ENCODE measurements at regions not wholly inside any gene's neighbourhood (a gene's known extent, or its start where the extent isn't known, plus 50 kb on each side); places are given as distances from the start of the nearest gene placed in this dataset.

GRCh38 chr9:105950448-105950847 is 256.1 kb downstream of the TMEM38B start:
- no CpG with 5 or more reads among the region's 2 CpGs for WGBS (ENCODE audit: extremely low coverage, insufficient read length, low lambda C conversion rate)
- no peak overlapping the region for H3K4me3 Mint-ChIP-seq

More at GRCh38 chr9:105950448-105950847, 256.1 kb downstream of the TMEM38B start:
- Histone ChIP-seq H3K9me3 (ENCODE audit: control insufficient read depth, low read depth, low read length) (no peaks in the 10 kb centered on the region), H3K27ac (ENCODE audit: insufficient read length, low read depth, low read length) (no peak overlapping the region), H2BK5ac (ENCODE audit: insufficient read length, low read length) (no peak overlapping the region), H3K23ac (ENCODE audit: insufficient read length, low read depth, low read length) (no peak overlapping the region), H2BK15ac (ENCODE audit: low read depth, low read length) (no peak overlapping the region), H2AK5ac (ENCODE audit: insufficient read length, low read length) (no peak overlapping the region), H2BK20ac (ENCODE audit: low read depth, low read length, poor library complexity, severe bottlenecking) (no peak overlapping the region), H3K4me2 (ENCODE audit: insufficient read depth, insufficient read length, low read length) (no peak overlapping the region), H3K18ac (ENCODE audit: insufficient read length, low read depth, low read length) (no peak overlapping the region), H4K91ac (ENCODE audit: insufficient read length, low read depth, low read length) (no peak overlapping the region), H2AFZ (ENCODE audit: low read length) (no peak overlapping the region), H3K27me3 (ENCODE audit: insufficient read depth, low read length) (no peaks in the 10 kb centered on the region), H4K20me1 (ENCODE audit: control insufficient read depth, insufficient read depth, insufficient read length) (no peaks in the 10 kb centered on the region), H4K8ac (replicated peaks; ENCODE audit: insufficient read length, low read depth, low read length) (no peak overlapping the region), H2BK120ac (ENCODE audit: low read depth, low read length, poor library complexity, severe bottlenecking) (no peak overlapping the region), H2BK12ac (ENCODE audit: insufficient read length, low read depth, low read length) (no peak overlapping the region), H3K9ac (ENCODE audit: extremely low read depth, insufficient read length, low read length) (no peak overlapping the region), H3K4me1 (ENCODE audit: insufficient read depth, low read length) (peaks cover 3% of the 10 kb centered on the region; the same call in 1 of the 2 replicates), H3K23me2 (ENCODE audit: insufficient read length, low read depth, low read length, poor library complexity, severe bottlenecking) (no peaks in the 10 kb centered on the region), H3K79me1 (ENCODE audit: insufficient read depth, low read depth, low read length, poor library complexity, severe bottlenecking) (no peaks in the 10 kb centered on the region), H3K4ac (ENCODE audit: low read depth, low read length) (no peak overlapping the region), H3K79me2 (ENCODE audit: insufficient read depth, low read length) (no peaks in the 10 kb centered on the region), H4K5ac (ENCODE audit: insufficient read length, low read depth, low read length) (no peak overlapping the region), H3T11ph (ENCODE audit: low read length) (no peak overlapping the region), H3K56ac (ENCODE audit: insufficient read length, low read depth, low read length) (no peak overlapping the region), H3K14ac (ENCODE audit: insufficient read depth, low read length) (no peak overlapping the region)
- Mint-ChIP-seq H3K4me1 (peaks cover 11 to 13% of the 10 kb centered on the region in 2 experiments), H3K27ac (no peak overlapping the region), H3K27me3 (ENCODE audit: low read depth) (no peaks in the 10 kb centered on the region; the same call in 1 of the 2 replicates), H3K9me3 (peaks cover 19 to 23% of the 10 kb centered on the region in 2 experiments), H3K36me3 (ENCODE audit: insufficient read depth in 1 of 3, low read depth in 3 of 3) (peaks cover 0 to 35% (median 0%) of the 10 kb centered on the region in 3 experiments; a peak in 5 of 7 replicates)
- DNase-seq = no peak
- no peak for TF ChIP-seq CTCF (conservative IDR thresholded peaks at IDR 0.05)

Data from H9 (cell line).